ENCODE measurements at regions not wholly inside any gene's neighbourhood (a gene's known extent, or its start where the extent isn't known, plus 50 kb on each side); places are given as distances from the start of the nearest gene placed in this dataset.

GRCh38 chr2:3112131-3112530, 265.5 kb downstream of the EIPR1 start:
- Mint-ChIP-seq H3K4me1 (ENCODE audit: low read depth) (no peaks in the 10 kb centered on the region), H3K27me3 (ENCODE audit: low read depth) (no peaks in the 10 kb centered on the region), H3K36me3 (ENCODE audit: low read depth) (peaks cover 5% of the 10 kb centered on the region), H3K27ac (ENCODE audit: unreplicated experiment) (peak overlapping the region; percentile 10), H3K9me3 (ENCODE audit: low read depth) (no peaks in the 10 kb centered on the region), H3K4me3 (ENCODE audit: unreplicated experiment) (no peak overlapping the region)
- TF ChIP-seq CTCF (IDR thresholded peaks at IDR 0.05): no peak
- no peak for DNase-seq (ENCODE audit: low spot score)

GRCh38 chr2:3110994-3111666, 266.5 kb downstream of the EIPR1 start:
- H3K4me3 Mint-ChIP-seq (ENCODE audit: unreplicated experiment): no peak overlapping the region
- H3K27ac Mint-ChIP-seq (ENCODE audit: unreplicated experiment): no peak overlapping the region

GRCh38 chr2:3110555-3110954, 267.1 kb downstream of the EIPR1 start:
- Mint-ChIP-seq H3K4me1 (ENCODE audit: low read depth) (no peaks in the 10 kb centered on the region), H3K4me3 (ENCODE audit: unreplicated experiment) (no peak overlapping the region)

More at GRCh38 chr2:3110994-3111666, 266.5 kb downstream of the EIPR1 start:
- no peaks in the 10 kb centered on the region for H3K9me3 Mint-ChIP-seq (ENCODE audit: low read depth)
- H3K36me3 Mint-ChIP-seq (ENCODE audit: low read depth): peaks cover 2% of the 10 kb centered on the region
- TF ChIP-seq CTCF (IDR thresholded peaks at IDR 0.05): no peak
- no peaks in the 10 kb centered on the region for H3K4me1 Mint-ChIP-seq (ENCODE audit: low read depth)
- no peaks in the 10 kb centered on the region for H3K27me3 Mint-ChIP-seq (ENCODE audit: low read depth)
- DNase-seq (ENCODE audit: low spot score): no peak

GRCh38 chr2:3108710-3109702, 268.6 kb downstream of the EIPR1 start:
- Mint-ChIP-seq H3K4me3 (ENCODE audit: unreplicated experiment) (no peak overlapping the region), H3K27me3 (ENCODE audit: low read depth) (peaks cover 2% of the 10 kb centered on the region), H3K9me3 (ENCODE audit: low read depth) (no peaks in the 10 kb centered on the region), H3K36me3 (ENCODE audit: low read depth) (no peaks in the 10 kb centered on the region), H3K27ac (ENCODE audit: unreplicated experiment) (no peak overlapping the region), H3K4me1 (ENCODE audit: low read depth) (no peaks in the 10 kb centered on the region)
- no peak for TF ChIP-seq CTCF (IDR thresholded peaks at IDR 0.05)
- no peak for DNase-seq (ENCODE audit: low spot score)

More at GRCh38 chr2:3110555-3110954, 267.1 kb downstream of the EIPR1 start:
- no peak overlapping the region for H3K27ac Mint-ChIP-seq (ENCODE audit: unreplicated experiment)
- H3K9me3 Mint-ChIP-seq (ENCODE audit: low read depth): no peaks in the 10 kb centered on the region
- no peak for TF ChIP-seq CTCF (IDR thresholded peaks at IDR 0.05)
- no peak for DNase-seq (ENCODE audit: low spot score)
- peaks cover 2% of the 10 kb centered on the region for H3K36me3 Mint-ChIP-seq (ENCODE audit: low read depth)
- no peaks in the 10 kb centered on the region for H3K27me3 Mint-ChIP-seq (ENCODE audit: low read depth)

GRCh38 chr2:3108105-3108504, 269.5 kb downstream of the EIPR1 start:
- Mint-ChIP-seq H3K27ac (ENCODE audit: unreplicated experiment) (no peak overlapping the region), H3K4me3 (ENCODE audit: unreplicated experiment) (no peak overlapping the region), H3K4me1 (ENCODE audit: low read depth) (no peaks in the 10 kb centered on the region), H3K9me3 (ENCODE audit: low read depth) (no peaks in the 10 kb centered on the region), H3K27me3 (ENCODE audit: low read depth) (peaks cover 3% of the 10 kb centered on the region), H3K36me3 (ENCODE audit: low read depth) (no peaks in the 10 kb centered on the region)
- no peak for DNase-seq (ENCODE audit: low spot score)
- no peak for TF ChIP-seq CTCF (IDR thresholded peaks at IDR 0.05)

All from chondrocyte (in vitro differentiated cells).